ENCODE measurements at regions not wholly inside any gene's neighbourhood (a gene's known extent, or its start where the extent isn't known, plus 50 kb on each side); places are given as distances from the start of the nearest gene placed in this dataset.

GRCh38 chr10:65482848-65483247 is 1443.0 kb upstream of the LRRTM3 start:
- no peak for DNase-seq (ENCODE audit: low read depth in 2 of 2)

DNA sequence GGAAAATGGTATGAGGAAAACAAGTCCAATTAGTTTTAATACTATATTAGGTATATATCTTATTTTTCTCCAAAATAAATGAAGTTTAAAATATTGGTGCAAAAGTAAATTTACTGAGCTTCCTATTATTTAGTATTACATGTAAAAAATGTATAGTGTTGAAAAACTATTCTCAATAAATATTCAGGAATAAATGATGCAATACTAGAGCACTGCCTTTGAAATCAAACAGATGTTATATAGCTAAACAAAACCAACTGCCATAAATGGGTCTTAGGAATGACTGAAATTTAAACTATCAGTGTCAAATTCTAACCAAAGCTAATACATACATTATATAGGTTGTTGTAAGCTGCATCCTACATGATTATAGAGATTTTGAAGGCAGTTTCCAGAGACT is 1434.0 kb upstream of the LRRTM3 start:
- DNase-seq (ENCODE audit: low read depth in 2 of 2), result peak; percentile 1 to 6

DNA sequence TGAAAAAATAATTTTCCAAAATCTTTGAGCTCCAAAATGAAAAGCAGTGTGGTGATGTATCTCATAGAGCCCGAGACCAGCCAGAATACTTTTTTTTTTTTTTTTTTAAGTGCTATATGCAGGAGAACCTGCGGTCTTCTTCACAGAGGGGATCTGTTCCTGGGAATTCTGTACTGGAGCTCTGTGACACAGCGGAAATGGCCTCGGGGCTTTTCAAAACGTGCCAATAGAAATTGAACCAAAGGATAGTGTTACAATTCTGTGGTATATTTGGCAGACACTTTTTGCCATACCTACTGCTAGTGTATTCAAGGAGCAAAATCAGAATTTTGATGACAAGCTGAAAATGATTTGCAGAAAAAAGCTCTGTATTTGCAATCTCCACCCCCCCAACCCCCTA is 1429.3 kb upstream of the LRRTM3 start:
- DNase-seq (ENCODE audit: low read depth in 2 of 2), result no peak

DNA sequence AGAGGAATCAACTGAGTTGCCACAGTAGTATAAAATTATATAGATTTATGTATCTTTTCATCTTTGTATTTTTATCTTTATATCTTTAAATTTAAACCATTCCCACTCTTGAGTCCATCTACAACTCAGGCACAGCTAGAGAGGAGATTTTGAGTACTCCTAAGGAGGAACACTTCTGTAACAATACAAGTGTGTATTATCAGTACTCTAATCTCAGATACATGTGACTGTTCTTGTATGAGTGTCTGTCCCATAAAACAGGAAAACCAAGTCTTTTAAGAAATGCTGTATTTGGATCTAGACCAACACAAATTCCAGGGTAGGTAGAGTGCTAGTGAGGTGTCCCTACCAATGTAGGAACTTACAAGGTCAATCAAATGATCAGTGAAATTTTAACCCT is 1428.0 kb upstream of the LRRTM3 start:
- DNase-seq (ENCODE audit: low read depth in 2 of 2), result no peak

DNA sequence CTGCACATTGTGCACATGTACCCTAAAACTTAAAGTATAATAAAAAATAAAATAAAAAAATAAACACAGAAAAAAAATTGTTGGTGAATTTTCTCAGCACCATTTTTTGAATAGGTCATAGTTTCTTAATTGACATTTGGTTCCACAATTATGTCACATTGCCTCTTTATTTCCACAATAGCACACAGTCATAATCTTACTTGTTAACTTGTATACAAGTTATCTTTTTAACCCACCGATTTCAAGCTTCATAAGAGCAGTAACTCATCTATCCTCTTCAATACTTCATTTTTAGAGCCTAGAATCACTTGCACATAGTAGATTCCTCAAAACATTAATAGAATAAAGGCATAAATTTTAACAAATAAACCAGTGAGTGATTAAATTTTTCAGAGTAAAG is 1425.1 kb upstream of the LRRTM3 start:
- no peak for DNase-seq (ENCODE audit: low read depth in 2 of 2)

DNA sequence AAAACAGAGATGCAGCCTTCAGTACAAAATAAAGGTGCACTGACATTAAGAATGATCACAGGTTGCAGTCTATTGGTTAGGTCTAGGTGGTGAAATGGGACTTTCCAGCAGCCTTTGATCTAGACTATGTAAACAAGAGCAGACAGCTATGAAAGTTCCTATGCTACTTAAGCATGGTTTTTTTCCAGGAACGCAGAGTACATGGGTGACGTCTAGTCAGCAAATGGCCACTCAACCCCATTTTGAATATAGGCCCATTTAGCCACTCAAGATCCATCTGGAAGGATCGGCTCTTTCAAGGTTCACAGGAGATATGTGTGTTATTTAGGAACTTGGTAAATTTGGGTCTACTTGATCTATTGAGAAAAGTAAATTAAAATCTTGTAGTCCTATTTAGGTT is 1424.6 kb upstream of the LRRTM3 start:
- no peak for DNase-seq (ENCODE audit: low read depth in 2 of 2)

- DNase-seq (ENCODE audit: low read depth in 2 of 2), result no peak
These were observed 1407.5 kb upstream of the LRRTM3 start for GRCh38 chr10:65518379-65518778.

DNA sequence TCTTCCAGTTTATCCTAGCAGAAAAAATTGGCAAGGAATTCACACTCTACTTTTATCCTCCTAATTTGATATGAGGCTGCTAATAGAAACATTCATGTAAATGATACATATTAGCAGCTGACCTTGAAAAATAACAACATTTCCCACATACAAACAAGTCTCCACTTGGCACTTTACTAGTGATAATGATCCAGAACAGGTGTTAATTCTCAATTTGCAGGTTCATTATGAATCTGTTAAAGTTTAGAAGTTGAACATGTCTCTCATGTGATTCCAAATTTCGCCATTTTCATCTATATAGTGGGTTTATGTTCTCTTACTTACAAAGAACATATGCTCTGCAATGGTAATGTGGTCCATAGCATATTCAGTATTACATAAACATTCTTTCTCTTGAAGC is 1396.8 kb upstream of the LRRTM3 start:
- no peak for DNase-seq (ENCODE audit: low read depth in 2 of 2)

DNA sequence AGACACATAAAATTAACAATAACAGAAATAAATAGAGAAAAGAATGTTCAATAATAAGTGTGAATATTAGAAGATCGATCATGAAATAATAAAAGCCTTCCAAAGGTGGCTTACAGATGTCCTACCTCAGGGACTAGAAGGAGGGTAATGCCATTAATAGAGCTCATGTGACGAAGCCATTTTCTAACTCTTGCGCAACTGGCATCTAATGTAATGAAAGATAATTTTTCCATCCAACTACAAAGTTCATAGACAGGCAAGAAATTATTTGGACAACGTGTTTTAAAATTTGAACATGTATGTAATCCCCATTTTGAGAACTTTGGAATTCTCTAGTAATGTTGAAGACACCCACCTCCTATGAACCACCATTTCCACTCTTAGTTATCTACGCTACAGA is 1394.3 kb upstream of the LRRTM3 start:
- no peak for DNase-seq (ENCODE audit: low read depth in 2 of 2)

DNA sequence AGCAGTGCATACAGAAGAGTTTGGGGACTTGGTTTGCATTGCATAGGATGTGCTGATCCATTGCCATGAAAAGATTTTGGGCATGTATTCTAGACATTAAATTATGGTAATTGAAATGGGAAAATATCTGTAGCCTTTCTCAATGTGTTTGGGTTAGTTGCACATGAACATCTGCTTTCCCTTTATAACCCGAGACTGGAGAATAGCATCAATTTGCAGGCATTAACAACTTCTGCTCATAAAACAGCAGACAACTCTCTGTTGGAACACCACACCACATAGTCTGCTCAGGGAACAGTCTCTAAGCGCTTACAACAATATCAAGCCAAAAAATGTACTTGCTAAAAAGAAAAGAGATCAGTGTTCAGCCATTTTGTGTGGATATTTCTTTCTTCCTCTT is 1391.1 kb upstream of the LRRTM3 start:
- no peak for DNase-seq (ENCODE audit: low read depth in 2 of 2)

- DNase-seq (ENCODE audit: low read depth in 2 of 2), result no peak
These were observed 1381.1 kb upstream of the LRRTM3 start for GRCh38 chr10:65544756-65545155.

- DNase-seq (ENCODE audit: low read depth in 2 of 2), result peak in 1 of 2 experiments; percentile 2
These were observed 1377.8 kb upstream of the LRRTM3 start for GRCh38 chr10:65548001-65548400.

DNA sequence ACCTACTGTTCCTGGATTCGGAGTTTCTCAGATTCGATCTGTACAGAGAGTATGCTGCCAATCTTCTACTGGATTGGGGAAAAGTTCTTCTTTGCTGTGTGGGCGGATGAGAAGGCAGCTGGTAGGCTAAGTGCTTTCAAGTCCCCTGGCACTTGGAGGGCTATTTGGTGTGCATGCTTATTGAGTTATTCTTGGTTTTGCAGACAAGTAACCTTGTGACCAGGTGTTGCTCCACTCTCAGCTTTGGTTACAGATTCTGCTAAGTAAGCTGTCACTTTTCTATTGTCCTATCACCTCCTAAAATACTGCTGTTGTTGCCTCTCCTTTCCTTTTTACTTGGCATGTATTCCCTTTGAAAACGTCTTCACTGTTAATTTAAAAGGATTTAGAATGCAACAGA is 1375.1 kb upstream of the LRRTM3 start:
- DNase-seq (ENCODE audit: low read depth in 2 of 2), result no peak

DNA sequence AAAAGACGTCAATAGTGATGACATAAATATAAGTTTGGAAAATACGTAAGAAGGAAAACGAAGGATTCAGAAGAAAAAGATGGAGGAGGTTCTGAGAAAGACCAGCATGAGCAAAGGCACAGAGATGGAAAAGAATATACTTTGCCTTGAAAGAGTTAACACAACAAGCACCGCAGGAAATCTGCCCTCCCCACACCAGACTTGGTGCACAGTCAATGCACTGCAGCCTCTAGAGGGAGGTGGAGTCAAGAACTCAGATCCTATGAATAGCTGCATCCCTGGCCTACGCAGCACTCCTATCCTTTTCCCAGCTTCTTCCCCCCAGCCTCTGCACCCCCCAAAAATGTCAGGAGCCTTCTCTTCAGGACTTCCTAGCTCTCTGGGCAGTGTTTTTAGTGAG is 1370.6 kb upstream of the LRRTM3 start:
- DNase-seq (ENCODE audit: low read depth in 2 of 2), result no peak

- no peak for DNase-seq (ENCODE audit: low read depth in 2 of 2)
These were observed 1369.8 kb upstream of the LRRTM3 start for GRCh38 chr10:65556006-65556405.

DNA sequence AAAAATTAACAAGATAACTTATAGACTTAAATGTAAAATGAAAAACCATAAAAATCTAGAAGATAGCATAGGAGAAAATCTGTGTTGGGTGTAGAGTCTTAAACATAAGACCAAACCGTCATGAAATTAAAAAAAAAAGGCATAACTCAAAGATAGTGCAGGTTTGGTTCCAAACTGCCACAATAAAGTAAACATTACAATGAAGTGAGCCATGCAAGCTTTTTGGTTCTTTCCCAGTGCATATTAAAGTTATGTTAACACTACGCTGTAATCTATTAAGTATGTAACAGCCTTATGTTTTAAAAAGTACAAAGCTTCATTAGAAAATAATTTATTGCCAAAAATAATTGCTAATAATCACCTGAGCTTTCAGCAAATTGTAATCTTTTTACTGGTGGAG is 1366.5 kb upstream of the LRRTM3 start:
- no peak for DNase-seq (ENCODE audit: low read depth in 2 of 2)

- DNase-seq (ENCODE audit: low read depth in 2 of 2), result no peak
These were observed 1360.6 kb upstream of the LRRTM3 start for GRCh38 chr10:65565246-65565645.

GRCh38 chr10:65566906-65567305 is 1358.9 kb upstream of the LRRTM3 start:
- DNase-seq (ENCODE audit: low read depth in 2 of 2), result no peak

- peak in 1 of 2 experiments; percentile 14 for DNase-seq (ENCODE audit: low read depth in 2 of 2)
These were observed 1355.5 kb upstream of the LRRTM3 start for GRCh38 chr10:65570143-65571010.

DNA sequence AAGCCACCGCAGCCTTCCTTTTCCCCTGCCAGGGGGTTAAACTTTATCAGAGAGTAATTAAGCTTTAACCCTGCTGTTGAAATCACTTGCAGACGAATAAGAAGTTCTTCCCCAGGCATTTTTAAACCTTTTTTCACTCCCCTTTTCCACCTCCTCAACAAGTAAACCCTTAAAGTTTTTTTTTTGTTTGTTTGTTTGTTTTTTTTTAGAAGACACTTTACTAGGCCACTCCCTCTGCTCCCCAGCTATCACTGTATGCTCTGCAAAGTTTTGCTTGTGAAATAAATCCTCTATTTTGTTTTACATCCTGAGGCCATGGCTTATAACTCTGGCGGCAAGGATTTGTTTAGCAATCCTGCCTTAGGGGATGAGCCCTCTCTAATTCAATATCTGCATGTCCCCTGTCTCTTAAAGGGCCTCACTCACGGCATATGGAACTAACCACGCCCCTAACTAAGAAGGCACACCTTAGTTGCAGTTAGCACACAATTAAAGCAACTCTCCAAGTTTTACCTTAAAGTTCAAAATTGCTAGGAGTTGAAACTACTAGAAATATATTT is 1354.7 kb upstream of the LRRTM3 start:
- no peak for DNase-seq (ENCODE audit: low read depth in 2 of 2)

DNA sequence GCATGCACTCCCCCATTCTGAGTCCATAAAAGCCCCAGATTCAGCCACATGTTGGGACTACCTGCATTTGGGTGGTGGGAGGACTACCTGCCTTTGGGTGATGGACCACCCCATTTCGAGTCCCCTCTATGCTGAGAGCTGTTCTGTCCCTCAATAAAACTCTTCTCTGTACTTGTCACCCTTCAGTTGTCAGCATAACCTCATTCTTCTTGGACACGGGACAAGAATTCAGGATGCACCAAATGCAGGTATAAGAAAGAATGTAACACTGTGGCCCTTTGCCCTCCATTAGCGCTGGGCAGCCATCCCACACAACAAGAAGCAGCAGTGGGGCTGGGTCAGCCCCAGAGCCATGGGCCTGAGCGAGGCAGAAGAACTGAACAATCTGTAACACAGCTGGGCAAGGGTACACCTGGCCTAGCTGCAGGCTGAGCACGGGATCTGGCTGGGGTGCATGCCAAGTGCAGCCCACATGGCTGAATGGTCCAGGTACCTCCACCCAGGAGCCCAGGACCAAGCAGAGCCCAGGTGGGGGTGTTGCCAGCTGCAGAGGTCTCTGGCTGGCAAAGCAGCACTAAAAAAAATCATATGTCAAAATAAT is 1344.3 kb upstream of the LRRTM3 start:
- no peak for DNase-seq (ENCODE audit: low read depth in 2 of 2)

DNA sequence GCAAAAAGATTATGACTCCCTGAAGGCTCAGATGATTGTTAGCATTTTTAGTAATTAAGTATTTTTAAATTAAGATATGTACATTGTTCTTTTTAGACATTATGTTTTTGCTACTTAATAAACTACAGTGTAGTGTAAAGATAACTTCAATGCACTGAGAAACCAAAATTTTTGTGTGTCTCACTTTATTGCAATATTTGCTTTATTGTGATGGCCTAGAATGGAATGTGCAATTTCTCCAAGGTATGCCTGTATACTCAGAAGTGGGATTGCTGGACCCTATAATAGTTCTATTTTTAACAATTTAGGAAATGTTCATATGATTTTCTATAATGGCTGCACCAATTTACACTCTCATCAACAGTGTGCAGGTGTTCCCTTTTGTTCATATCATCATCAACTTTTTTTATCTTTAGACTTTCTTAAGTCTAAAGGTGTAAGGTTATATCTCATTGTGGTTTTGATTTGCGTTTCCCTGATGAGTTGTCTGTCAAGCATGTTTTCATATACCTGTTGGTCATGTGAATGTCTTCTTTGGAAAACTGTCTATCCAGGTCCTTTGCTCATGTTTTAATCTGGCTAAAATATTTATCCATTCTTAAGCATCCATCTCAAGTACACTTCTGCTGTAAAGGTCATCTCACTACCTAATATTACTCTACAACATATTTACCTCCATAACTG is 1323.5 kb upstream of the LRRTM3 start:
- no peak for DNase-seq (ENCODE audit: low read depth in 2 of 2)

DNA sequence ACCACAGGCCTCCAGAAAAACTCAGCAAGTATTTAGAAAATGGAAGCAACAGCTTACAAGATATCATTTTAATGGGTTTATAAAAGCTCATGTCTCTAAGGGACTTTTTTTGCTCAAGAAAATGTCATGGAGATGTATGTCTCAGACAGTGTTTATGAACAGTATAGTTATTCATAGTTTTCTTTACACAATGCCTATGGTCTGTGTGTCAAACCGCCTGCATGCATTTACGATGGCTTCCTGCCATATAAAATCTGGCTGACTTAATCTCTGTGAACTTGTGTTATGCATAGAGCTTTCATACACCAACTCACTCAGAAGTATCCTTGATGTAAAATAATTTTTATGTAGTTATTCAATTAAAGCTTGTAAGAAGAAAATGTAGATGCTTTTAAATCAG is 1314.2 kb upstream of the LRRTM3 start:
- DNase-seq (ENCODE audit: low read depth in 2 of 2), result peak; percentile 50 to 57
